ENCODE measurements at regions not wholly inside any gene's neighbourhood (a gene's known extent, or its start where the extent isn't known, plus 50 kb on each side); places are given as distances from the start of the nearest gene placed in this dataset.

DNA sequence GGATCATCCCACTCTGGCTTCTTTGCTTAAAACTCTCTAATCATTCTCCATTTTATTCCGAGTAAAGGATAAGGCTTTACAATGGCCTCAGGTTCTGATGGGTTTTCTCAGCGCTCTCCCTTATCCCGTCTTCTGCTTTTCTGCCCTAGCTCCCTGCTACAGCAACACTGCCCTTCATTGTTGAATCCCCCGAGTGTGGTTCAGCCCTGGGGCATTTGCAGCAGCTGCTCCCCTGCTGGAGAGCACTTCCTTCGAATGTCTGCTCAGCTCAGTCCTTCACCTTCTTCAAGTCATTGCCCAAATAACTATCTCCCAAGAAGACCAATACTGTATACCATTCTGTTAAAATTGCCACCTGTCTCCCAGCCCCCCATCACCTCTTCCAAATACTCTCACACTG lies 111.8 kb downstream of the TBXT start:
- no peak overlapping the region for H3K27ac Mint-ChIP-seq
- DNase-seq (ENCODE audit: low spot score): no peak
- ATAC-seq: peak; percentile 73
- TF ChIP-seq, protein P1, sequence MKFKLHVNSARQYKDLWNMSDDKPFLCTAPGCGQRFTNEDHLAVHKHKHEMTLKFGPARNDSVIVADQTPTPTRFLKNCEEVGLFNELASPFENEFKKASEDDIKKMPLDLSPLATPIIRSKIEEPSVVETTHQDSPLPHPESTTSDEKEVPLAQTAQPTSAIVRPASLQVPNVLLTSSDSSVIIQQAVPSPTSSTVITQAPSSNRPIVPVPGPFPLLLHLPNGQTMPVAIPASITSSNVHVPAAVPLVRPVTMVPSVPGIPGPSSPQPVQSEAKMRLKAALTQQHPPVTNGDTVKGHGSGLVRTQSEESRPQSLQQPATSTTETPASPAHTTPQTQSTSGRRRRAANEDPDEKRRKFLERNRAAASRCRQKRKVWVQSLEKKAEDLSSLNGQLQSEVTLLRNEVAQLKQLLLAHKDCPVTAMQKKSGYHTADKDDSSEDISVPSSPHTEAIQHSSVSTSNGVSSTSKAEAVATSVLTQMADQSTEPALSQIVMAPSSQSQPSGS (CRISPR knock-in tag; IDR thresholded peaks at IDR 0.05; ENCODE audit: borderline replicate concordance, low read depth): no peak
- TF ChIP-seq ZNF317 (CRISPR knock-in tag; IDR thresholded peaks at IDR 0.05; ENCODE audit: borderline replicate concordance, low read depth) (no peak), ZNF232 (CRISPR knock-in tag; IDR thresholded peaks at IDR 0.05) (no peak), EMX1 (CRISPR knock-in tag; IDR thresholded peaks at IDR 0.05) (no peak), MYBL2 (CRISPR knock-in tag; IDR thresholded peaks at IDR 0.05) (no peak), FOXK1 (CRISPR knock-in tag; IDR thresholded peaks at IDR 0.05) (no peak), GTF2I (CRISPR knock-in tag; conservative IDR thresholded peaks at IDR 0.05) (no peak), NR1H2 (CRISPR knock-in tag; IDR thresholded peaks at IDR 0.05) (no peak), CBFB (CRISPR knock-in tag; IDR thresholded peaks at IDR 0.05; ENCODE audit: low read depth) (no peak), TEAD4 (CRISPR knock-in tag; IDR thresholded peaks at IDR 0.05) (no peak), CREM (CRISPR knock-in tag; IDR thresholded peaks at IDR 0.05) (no peak), TCF7 (CRISPR knock-in tag; IDR thresholded peaks at IDR 0.05; ENCODE audit: low read depth) (no peak), ESRRA (CRISPR knock-in tag; IDR thresholded peaks at IDR 0.05; ENCODE audit: borderline replicate concordance) (no peak)
- TF ChIP-seq, protein P2, sequence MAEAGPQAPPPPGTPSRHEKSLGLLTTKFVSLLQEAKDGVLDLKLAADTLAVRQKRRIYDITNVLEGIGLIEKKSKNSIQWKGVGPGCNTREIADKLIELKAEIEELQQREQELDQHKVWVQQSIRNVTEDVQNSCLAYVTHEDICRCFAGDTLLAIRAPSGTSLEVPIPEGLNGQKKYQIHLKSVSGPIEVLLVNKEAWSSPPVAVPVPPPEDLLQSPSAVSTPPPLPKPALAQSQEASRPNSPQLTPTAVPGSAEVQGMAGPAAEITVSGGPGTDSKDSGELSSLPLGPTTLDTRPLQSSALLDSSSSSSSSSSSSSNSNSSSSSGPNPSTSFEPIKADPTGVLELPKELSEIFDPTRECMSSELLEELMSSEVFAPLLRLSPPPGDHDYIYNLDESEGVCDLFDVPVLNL (CRISPR knock-in tag; IDR thresholded peaks at IDR 0.05; ENCODE audit: borderline replicate concordance, low read depth): no peak
- H3K36me3 Mint-ChIP-seq: peaks cover 27% of the 10 kb centered on the region
- peaks cover 16% of the 10 kb centered on the region for H3K4me1 Mint-ChIP-seq
- H3K27me3 Mint-ChIP-seq (ENCODE audit: low read depth): no peaks in the 10 kb centered on the region; the same call in 1 of the 2 replicates
- peaks cover 43% of the 10 kb centered on the region for H3K9me3 Mint-ChIP-seq
- H3K4me3 Mint-ChIP-seq: no peak overlapping the region
- CTCF ChIA-PET: interaction anchor here (0.7 to 1.4 kb wide), 3 partner anchors 9 to 47 kb away, joined by 3 read pairs; no protein-coding TSS in a partner anchor
- POLR2A ChIA-PET: no interaction called here

DNA sequence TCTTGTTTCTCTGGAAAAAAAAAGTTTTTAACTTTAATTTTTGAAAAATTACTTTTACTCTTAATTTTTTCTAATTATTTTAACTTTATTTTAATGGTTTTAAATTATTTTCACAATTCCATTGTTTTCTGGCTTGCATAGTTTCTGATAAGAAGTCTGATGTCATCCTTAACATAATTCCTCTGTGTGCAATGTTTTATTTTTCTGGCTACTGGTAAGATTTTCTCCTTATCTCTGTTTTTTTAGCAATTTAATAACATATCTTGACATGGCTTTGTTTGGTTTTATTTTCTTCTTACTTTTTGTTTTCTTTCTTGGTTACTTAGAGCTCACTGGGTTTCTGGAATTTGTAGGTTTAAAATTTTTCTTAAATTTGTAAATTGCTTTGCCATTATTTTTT lies 114.8 kb downstream of the TBXT start:
- ATAC-seq: no peak
- ChIA-PET CTCF (interaction anchor here (1.5 kb wide), 1 partner anchor 24 kb away, joined by 4 read pairs; no protein-coding TSS in a partner anchor), POLR2A (no interaction called here)
- Mint-ChIP-seq H3K36me3 (peaks cover 38% of the 10 kb centered on the region), H3K4me3 (no peak overlapping the region), H3K27me3 (ENCODE audit: low read depth) (no peaks in the 10 kb centered on the region), H3K27ac (no peak overlapping the region), H3K4me1 (peaks cover 17% of the 10 kb centered on the region), H3K9me3 (peaks cover 58% of the 10 kb centered on the region)
- DNase-seq (ENCODE audit: low spot score): no peak
- no peak for TF ChIP-seq NR1H2 (CRISPR knock-in tag; IDR thresholded peaks at IDR 0.05)
- TF ChIP-seq ZNF317 (CRISPR knock-in tag; IDR thresholded peaks at IDR 0.05; ENCODE audit: borderline replicate concordance, low read depth): peak; percentile 95
- no peak for TF ChIP-seq ESRRA (CRISPR knock-in tag; IDR thresholded peaks at IDR 0.05; ENCODE audit: borderline replicate concordance)

DNA sequence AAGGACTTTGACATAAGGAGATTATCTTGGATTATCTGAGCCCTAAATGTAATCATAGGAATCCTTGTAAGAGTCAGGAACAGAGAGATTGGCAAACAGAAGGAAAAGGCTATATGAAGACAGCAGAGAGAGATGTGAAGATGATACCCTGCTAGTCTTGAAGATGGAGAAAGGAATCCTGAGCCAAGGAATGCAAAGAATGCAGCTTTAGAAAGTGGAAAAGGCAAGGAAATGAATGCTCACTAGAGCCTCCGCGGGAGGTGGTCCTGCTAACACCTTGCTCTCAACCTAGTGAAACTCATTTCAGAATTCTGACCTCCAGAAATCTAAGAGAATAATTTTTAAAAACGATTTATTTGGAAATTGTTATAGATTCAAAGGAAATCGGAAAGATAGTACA lies 117.1 kb downstream of the TBXT start:
- Mint-ChIP-seq H3K27ac (peak overlapping the region; percentile 43; the same call in 1 of the 2 replicates), H3K4me3 (no peak overlapping the region), H3K27me3 (ENCODE audit: low read depth) (no peaks in the 10 kb centered on the region), H3K4me1 (peaks cover 18% of the 10 kb centered on the region), H3K36me3 (peaks cover 47% of the 10 kb centered on the region), H3K9me3 (peaks cover 65% of the 10 kb centered on the region)
- ChIA-PET CTCF (no interaction called here), POLR2A (no interaction called here)
- TF ChIP-seq, protein P3, sequence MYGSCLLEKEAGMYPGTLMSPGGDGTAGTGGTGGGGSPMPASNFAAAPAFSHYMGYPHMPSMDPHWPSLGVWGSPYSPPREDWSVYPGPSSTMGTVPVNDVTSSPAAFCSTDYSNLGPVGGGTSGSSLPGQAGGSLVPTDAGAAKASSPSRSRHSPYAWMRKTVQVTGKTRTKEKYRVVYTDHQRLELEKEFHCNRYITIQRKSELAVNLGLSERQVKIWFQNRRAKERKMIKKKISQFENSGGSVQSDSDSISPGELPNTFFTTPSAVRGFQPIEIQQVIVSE (CRISPR knock-in tag; IDR thresholded peaks at IDR 0.05; ENCODE audit: borderline replicate concordance): no peak
- TF ChIP-seq, protein P4, sequence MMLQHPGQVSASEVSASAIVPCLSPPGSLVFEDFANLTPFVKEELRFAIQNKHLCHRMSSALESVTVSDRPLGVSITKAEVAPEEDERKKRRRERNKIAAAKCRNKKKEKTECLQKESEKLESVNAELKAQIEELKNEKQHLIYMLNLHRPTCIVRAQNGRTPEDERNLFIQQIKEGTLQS (CRISPR knock-in tag; conservative IDR thresholded peaks at IDR 0.05): no peak
- TF ChIP-seq TEAD1 (CRISPR knock-in tag; IDR thresholded peaks at IDR 0.05) (peak; percentile 95; the same call in 1 of the 2 replicates), TEAD4 (CRISPR knock-in tag; IDR thresholded peaks at IDR 0.05) (peak; percentile 62; the same call in 1 of the 2 replicates)
- TF ChIP-seq, protein P5, sequence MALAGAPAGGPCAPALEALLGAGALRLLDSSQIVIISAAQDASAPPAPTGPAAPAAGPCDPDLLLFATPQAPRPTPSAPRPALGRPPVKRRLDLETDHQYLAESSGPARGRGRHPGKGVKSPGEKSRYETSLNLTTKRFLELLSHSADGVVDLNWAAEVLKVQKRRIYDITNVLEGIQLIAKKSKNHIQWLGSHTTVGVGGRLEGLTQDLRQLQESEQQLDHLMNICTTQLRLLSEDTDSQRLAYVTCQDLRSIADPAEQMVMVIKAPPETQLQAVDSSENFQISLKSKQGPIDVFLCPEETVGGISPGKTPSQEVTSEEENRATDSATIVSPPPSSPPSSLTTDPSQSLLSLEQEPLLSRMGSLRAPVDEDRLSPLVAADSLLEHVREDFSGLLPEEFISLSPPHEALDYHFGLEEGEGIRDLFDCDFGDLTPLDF (CRISPR knock-in tag; IDR thresholded peaks at IDR 0.05): no peak
- ATAC-seq (peak; percentile 98), DNase-seq (ENCODE audit: low spot score) (peak; percentile 54)
